HCT116 (cell line): ENCODE measurements at regions not wholly inside any gene's neighbourhood (a gene's known extent, or its start where the extent isn't known, plus 50 kb on each side); places are given as distances from the start of the nearest gene placed in this dataset.

Source experiments
- ATAC-seq: fragments of 200-7000 bp; cut with Tn5 transposase; 2 replicates; pipeline ENCODE4 v1.9.1; 2020; ENCODE audit warnings: mild to moderate bottlenecking, moderate library complexity
- BruUV-seq: library from RNA; stranded (reverse); fragments of 400-500 nt; replicated peaks from 2 replicates; lab custom pipeline; 2021; lab: Mats Ljungman, UMichigan
- CTCF ChIA-PET: fragments of 300-600 bp; sonication (Branson Sonifier 250); formaldehyde crosslinking; loops from one replicate; lab custom pipeline; 2021; ENCODE audit warnings: antibody characterized with exemption; lab: Charles Lee
- POLR2A ChIA-PET: fragments of 300-600, 350-600 bp; sonication (Branson Sonifier 250); formaldehyde crosslinking; loops from one replicate; lab custom pipeline; 2021; ENCODE audit warnings: antibody characterized with exemption; lab: Charles Lee
- RAD21 ChIA-PET, 2 experiments: fragments of 300-600 bp; sonication (Branson Sonifier 250); formaldehyde crosslinking; loops; one replicate each; lab custom pipeline; 2023; ENCODE audit warnings: low total read pairs in 2 of 2; ENCODE audit not compliant: uncharacterized antibody in 2 of 2, unreplicated experiment in 2 of 2, low non-redundant PET in 1 of 2; lab: Charles Lee
- DNase-seq: peaks from one replicate; pipeline ENCODE4 v3.0.0-alpha.2; 2010; ENCODE audit warnings: low read depth, low spot score
- H2AFZ ChIP-seq: fragments of 200-600 bp; shearing (Covaris generic), sonication (generic); 2 replicates; pipeline ENCODE4 v1.6.1; 2017; ENCODE audit warnings: low read depth, mixed run types, mixed read lengths, antibody characterized with exemption, low read length; ENCODE audit not compliant: poor library complexity, severe bottlenecking
- H3K27ac ChIP-seq: 2 replicates; pipeline ENCODE4 v1.5.1; 2012; ENCODE audit warnings: low read depth, low read length
- H3K27me3 ChIP-seq: fragments of 200-600 bp; sonication (generic); 2 replicates; pipeline ENCODE4 v1.6.1; 2016; ENCODE audit warnings: mixed run types, low read length, mixed read lengths; ENCODE audit not compliant: insufficient read depth
- H3K36me3 ChIP-seq, 2 experiments: fragments of 200-500 bp in 1 of 2; fragments of 200-600 bp in 1 of 2; sonication (Bioruptor generic) in 1 of 2; sonication (generic) in 1 of 2; 2 replicates each; pipeline versions ENCODE4 v1.5.1 to v1.6.1; 2014 to 2016; ENCODE audit warnings: low read length in 2 of 2, inconsistent platforms in 1 of 2, mixed read lengths in 1 of 2, mixed run types in 1 of 2; ENCODE audit not compliant: insufficient read depth in 2 of 2, control insufficient read depth in 1 of 2
- H3K4me1 ChIP-seq, 2 experiments: fragments of 200-600 bp in 1 of 2; sonication (generic) in 1 of 2; 2 replicates each; pipeline versions ENCODE4 v1.5.1 to v1.6.1; 2012 to 2017; ENCODE audit warnings: low read length in 2 of 2, inconsistent platforms in 1 of 2, mild to moderate bottlenecking in 1 of 2, mixed read lengths in 1 of 2, mixed run types in 1 of 2, moderate library complexity in 1 of 2; ENCODE audit not compliant: insufficient read depth in 2 of 2, control insufficient read depth in 1 of 2
- H3K4me2 ChIP-seq: fragments of 200-600 bp; sonication (generic); 2 replicates; pipeline ENCODE4 v1.6.1; 2017; ENCODE audit warnings: mixed run types, low read length, mixed read lengths
- H3K4me3 ChIP-seq, 2 experiments: fragments of 200-600 bp in 1 of 2; sonication (generic) in 1 of 2; replicated peaks in 1 of 2; 2 replicates each; pipeline ENCODE4 v1.5.1; 2011 to 2016; ENCODE audit warnings: low read length in 2 of 2, control low read depth in 1 of 2, low read depth in 1 of 2, mild to moderate bottlenecking in 1 of 2, mixed read lengths in 1 of 2, mixed run types in 1 of 2
- H3K79me2 ChIP-seq: fragments of 200-600 bp; sonication (generic); 2 replicates; pipeline ENCODE4 v1.6.1; 2017; ENCODE audit warnings: mild to moderate bottlenecking, mixed run types, low read length, moderate library complexity, mixed read lengths; ENCODE audit not compliant: insufficient read depth
- H3K9ac ChIP-seq: fragments of 200-600 bp; sonication (generic); 2 replicates; pipeline ENCODE4 v1.6.1; 2016; ENCODE audit warnings: low read length, mixed read lengths
- H3K9me2 ChIP-seq: fragments of 200-600 bp; sonication (generic), shearing (Covaris generic); 2 replicates; pipeline ENCODE4 v1.6.1; 2017; ENCODE audit warnings: mixed run types, mild to moderate bottlenecking, moderate library complexity; ENCODE audit not compliant: insufficient read depth
- H3K9me3 ChIP-seq, 2 experiments: fragments of 200-500 bp in 1 of 2; fragments of 200-600 bp in 1 of 2; sonication (Bioruptor generic) in 1 of 2; sonication (generic) in 1 of 2; 2 replicates each; pipeline ENCODE4 v1.6.1; 2014 to 2017; ENCODE audit warnings: low read length in 2 of 2, mixed read lengths in 2 of 2, inconsistent platforms in 1 of 2, low read depth in 1 of 2, mild to moderate bottlenecking in 1 of 2, mixed run types in 1 of 2, moderate library complexity in 1 of 2; ENCODE audit not compliant: control insufficient read depth in 1 of 2, insufficient read depth in 1 of 2
- H4K20me1 ChIP-seq: fragments of 200-600 bp; sonication (generic), shearing (Covaris generic); 2 replicates; pipeline ENCODE4 v1.6.1; 2017; ENCODE audit warnings: mixed run types, mild to moderate bottlenecking, moderate library complexity; ENCODE audit not compliant: insufficient read depth
- CEBPB ChIP-seq: IDR thresholded peaks from 2 replicates; pipeline ENCODE4 v1.6.1; 2012; ENCODE audit warnings: low read depth
- EGR1 ChIP-seq: IDR thresholded peaks from 2 replicates; pipeline ENCODE4 v1.6.1; 2012; ENCODE audit warnings: low read depth
- EZH2 ChIP-seq: fragments of 200-600 bp; sonication (generic); IDR thresholded peaks from 2 replicates; pipeline ENCODE4 v1.6.1; 2017; ENCODE audit warnings: antibody characterized with exemption, mixed run types
- JUND ChIP-seq: IDR thresholded peaks from 2 replicates; pipeline ENCODE4 v1.6.1; 2012
- POLR2AphosphoS5 ChIP-seq: IDR thresholded peaks from 2 replicates; pipeline ENCODE4 v1.6.1; 2011; ENCODE audit warnings: mild to moderate bottlenecking, low read depth, low read length, moderate library complexity
- RAD21 ChIP-seq: IDR thresholded peaks from 2 replicates; pipeline ENCODE4 v1.6.1; 2012; ENCODE audit warnings: low read depth, mild to moderate bottlenecking
- SP1 ChIP-seq: IDR thresholded peaks from 2 replicates; pipeline ENCODE4 v1.6.1; 2012; ENCODE audit warnings: low read depth
- SRF ChIP-seq: IDR thresholded peaks from 2 replicates; pipeline ENCODE4 v1.6.1; 2012; ENCODE audit warnings: low read depth
- YY1 ChIP-seq: IDR thresholded peaks from 2 replicates; pipeline ENCODE4 v1.6.1; 2011; ENCODE audit warnings: low read length, low read depth, moderate library complexity, mild to moderate bottlenecking; ENCODE audit not compliant: insufficient replicate concordance; ENCODE audit errors: extremely low read depth
- ZFX ChIP-seq: fragments of 450-650 bp; IDR thresholded peaks from 2 replicates; pipeline ENCODE4 v1.6.1; 2017
- ZNF274 ChIP-seq: fragments of 200-500 bp; sonication (Bioruptor generic); IDR thresholded peaks from 2 replicates; pipeline ENCODE4 v1.6.1; 2014; ENCODE audit warnings: mild to moderate bottlenecking, low read depth, low read length, inconsistent platforms
- intact Hi-C: fragments of 100-400 bp; cut with micrococcal nuclease; formaldehyde crosslinking; loops from 2 replicates; pipeline ENCODE4 v1.10.0; 2022
- TF ChIP-seq, protein P1 (sequence below), 3 experiments: fragments of 200-600 bp in 1 of 3; sonication (generic) in 1 of 3; IDR thresholded peaks in 2 of 3; conservative IDR thresholded peaks in 1 of 3; 2 replicates each; pipeline ENCODE4 v1.5.1; 2012 to 2017; ENCODE audit warnings: low read depth in 2 of 3, low read length in 2 of 3, antibody characterized with exemption in 1 of 3, borderline replicate concordance in 1 of 3, control low read depth in 1 of 3, mild to moderate bottlenecking in 1 of 3, mixed read lengths in 1 of 3, mixed run types in 1 of 3, moderate library complexity in 1 of 3; ENCODE audit not compliant: insufficient read depth in 1 of 3

DNA sequence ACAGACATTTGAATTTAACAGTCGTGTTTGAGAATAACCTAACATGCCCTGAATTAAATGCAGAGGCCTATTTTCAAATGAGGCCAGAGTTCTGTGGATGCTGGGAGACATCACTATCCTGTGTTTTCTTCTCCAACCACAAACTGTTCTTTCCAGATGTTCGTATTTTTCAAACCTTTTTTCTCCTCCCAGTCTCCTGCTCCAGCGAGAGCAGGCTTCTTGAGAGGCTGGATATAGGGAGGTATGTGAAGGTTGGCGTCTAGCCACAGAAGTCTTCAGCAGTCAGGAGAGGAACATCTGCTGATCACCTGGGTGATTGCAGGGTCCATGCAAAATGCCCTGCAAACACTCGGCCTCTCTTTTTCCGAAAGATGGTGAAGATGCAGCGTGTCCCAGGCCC is 126.3 kb downstream of the C11orf91 start:
- no TSS peak for BruUV-seq
- H4K20me1 ChIP-seq: no peaks in the 10 kb centered on the region
- H3K4me3 ChIP-seq: no peak overlapping the region
- no peak overlapping the region for H3K4me2 ChIP-seq
- H3K27ac ChIP-seq: no peak overlapping the region
- DNase-seq (no peak), ATAC-seq (no peak)
- ChIA-PET RAD21 (no interaction called here), CTCF (no interaction called here), POLR2A (no interaction called here)
- H3K9ac ChIP-seq: no peak overlapping the region
- H3K36me3 ChIP-seq: no peaks in the 10 kb centered on the region
- no peaks in the 10 kb centered on the region for H3K9me3 ChIP-seq
- H2AFZ ChIP-seq: no peak overlapping the region
- H3K4me1 ChIP-seq: no peaks in the 10 kb centered on the region
- intact Hi-C loops: no loop called here
- H3K9me2 ChIP-seq: no peaks in the 10 kb centered on the region
- TF ChIP-seq RAD21 (no peak), SP1 (no peak)
- TF ChIP-seq, protein P1, sequence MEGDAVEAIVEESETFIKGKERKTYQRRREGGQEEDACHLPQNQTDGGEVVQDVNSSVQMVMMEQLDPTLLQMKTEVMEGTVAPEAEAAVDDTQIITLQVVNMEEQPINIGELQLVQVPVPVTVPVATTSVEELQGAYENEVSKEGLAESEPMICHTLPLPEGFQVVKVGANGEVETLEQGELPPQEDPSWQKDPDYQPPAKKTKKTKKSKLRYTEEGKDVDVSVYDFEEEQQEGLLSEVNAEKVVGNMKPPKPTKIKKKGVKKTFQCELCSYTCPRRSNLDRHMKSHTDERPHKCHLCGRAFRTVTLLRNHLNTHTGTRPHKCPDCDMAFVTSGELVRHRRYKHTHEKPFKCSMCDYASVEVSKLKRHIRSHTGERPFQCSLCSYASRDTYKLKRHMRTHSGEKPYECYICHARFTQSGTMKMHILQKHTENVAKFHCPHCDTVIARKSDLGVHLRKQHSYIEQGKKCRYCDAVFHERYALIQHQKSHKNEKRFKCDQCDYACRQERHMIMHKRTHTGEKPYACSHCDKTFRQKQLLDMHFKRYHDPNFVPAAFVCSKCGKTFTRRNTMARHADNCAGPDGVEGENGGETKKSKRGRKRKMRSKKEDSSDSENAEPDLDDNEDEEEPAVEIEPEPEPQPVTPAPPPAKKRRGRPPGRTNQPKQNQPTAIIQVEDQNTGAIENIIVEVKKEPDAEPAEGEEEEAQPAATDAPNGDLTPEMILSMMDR (IDR thresholded peaks at IDR 0.05 in 2 of 3, conservative IDR thresholded peaks at IDR 0.05 in 1 of 3; ENCODE audit: borderline replicate concordance in 1 of 3, insufficient read depth in 1 of 3, low read depth in 2 of 3, low read length in 2 of 3): no peak
- TF ChIP-seq, all 23 proteins: peak for 0
- H3K27me3 ChIP-seq: no peaks in the 10 kb centered on the region; the same call in 1 of the 2 replicates
- H3K79me2 ChIP-seq: no peaks in the 10 kb centered on the region

DNA sequence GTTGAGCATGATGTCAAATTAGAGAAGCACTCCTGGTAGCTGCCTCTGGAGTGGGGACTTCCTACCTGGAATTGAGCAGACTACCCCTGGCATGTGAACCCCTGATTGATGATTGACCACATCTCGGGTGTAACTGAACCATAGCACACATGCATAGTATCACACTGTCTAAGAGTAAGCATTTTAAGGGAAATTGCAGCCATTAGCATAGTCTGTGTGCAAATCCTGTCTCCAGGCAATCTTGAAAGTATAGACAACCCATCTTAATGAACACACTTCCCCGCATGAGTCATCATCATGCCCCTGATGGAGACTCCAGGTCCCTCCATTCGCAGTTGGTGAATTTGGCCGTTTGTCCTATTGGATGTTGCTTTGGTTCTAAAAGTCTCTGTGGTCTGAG is 131.3 kb downstream of the C11orf91 start:
- TF ChIP-seq EGR1 (no peak), ZFX (no peak), YY1 (no peak), EZH2 (no peak), SP1 (no peak), ZNF274 (no peak), SRF (no peak), JUND (no peak), CEBPB (no peak), POLR2AphosphoS5 (no peak)
- Histone ChIP-seq H3K9me3 (no peaks in the 10 kb centered on the region), H4K20me1 (no peaks in the 10 kb centered on the region), H2AFZ (no peak overlapping the region), H3K36me3 (no peaks in the 10 kb centered on the region), H3K4me3 (no peak overlapping the region), H3K4me1 (no peaks in the 10 kb centered on the region), H3K27ac (no peak overlapping the region), H3K9me2 (no peaks in the 10 kb centered on the region), H3K9ac (no peak overlapping the region), H3K4me2 (no peak overlapping the region), H3K79me2 (no peaks in the 10 kb centered on the region), H3K27me3 (no peaks in the 10 kb centered on the region)
- ChIA-PET POLR2A (no interaction called here), RAD21 (interaction anchor here in 1 of 2 experiments (0.6 kb wide), 1 partner anchor 419 kb away, joined by 3 read pairs; no protein-coding TSS in a partner anchor), CTCF (no interaction called here)
- no TSS peak for BruUV-seq
- ATAC-seq (no peak), DNase-seq (no peak)
- intact Hi-C loops: no loop called here
